Erythroblast (primary cell): ENCODE measurements at regions not wholly inside any gene's neighbourhood (a gene's known extent, or its start where the extent isn't known, plus 50 kb on each side); places are given as distances from the start of the nearest gene placed in this dataset.

Experiments used
- GATA1 ChIP-seq: IDR thresholded peaks from 2 replicates; pipeline ENCODE4 v1.6.1; 2011; ENCODE audit warnings: low read depth, mild to moderate bottlenecking, control low read depth, low read length, moderate library complexity
- POLR2A ChIP-seq: IDR thresholded peaks from 2 replicates; pipeline ENCODE4 v1.6.1; 2011; ENCODE audit warnings: mild to moderate bottlenecking, low read length

DNA sequence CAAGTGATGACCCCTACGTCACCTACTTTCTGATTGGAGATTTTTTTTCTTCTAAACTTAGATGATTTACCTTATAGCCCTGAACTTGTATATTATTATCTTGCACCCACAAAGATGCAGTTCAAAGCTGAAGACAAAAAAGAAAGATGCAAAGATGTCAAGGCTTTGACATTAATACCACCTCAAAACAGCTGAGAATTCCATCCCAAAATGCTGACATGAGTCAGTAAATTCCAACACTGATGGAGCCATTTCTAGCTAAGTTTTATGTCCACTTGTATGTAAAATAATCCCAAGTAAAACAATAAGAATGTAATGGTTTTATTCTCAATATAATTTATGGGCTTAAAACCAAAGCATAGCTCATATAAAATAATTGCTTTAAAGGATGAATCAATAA is 91.5 kb upstream of the CDH9 start:
- no peak for TF ChIP-seq POLR2A
- no peak for TF ChIP-seq GATA1
